ENCODE measurements at regions not wholly inside any gene's neighbourhood (a gene's known extent, or its start where the extent isn't known, plus 50 kb on each side); places are given as distances from the start of the nearest gene placed in this dataset.

GRCh38 chr4:32216502-32216901 is 1496.3 kb downstream of the PCDH7 start:
- no peak overlapping the region for H3K4me3 ChIP-seq (ENCODE audit: low read depth, low read length, poor library complexity, severe bottlenecking)
- no peak for DNase-seq (ENCODE audit: low spot score)
- no peaks in the 10 kb centered on the region for H3K9me3 ChIP-seq (ENCODE audit: low read length)
- H4K20me1 ChIP-seq (ENCODE audit: insufficient read depth, low read length) = no peaks in the 10 kb centered on the region
- H3K9me2 ChIP-seq (ENCODE audit: insufficient read depth, low read length) = no peaks in the 10 kb centered on the region
- H3K4me2 ChIP-seq (ENCODE audit: low read length) = no peak overlapping the region
- TF ChIP-seq, protein P1, sequence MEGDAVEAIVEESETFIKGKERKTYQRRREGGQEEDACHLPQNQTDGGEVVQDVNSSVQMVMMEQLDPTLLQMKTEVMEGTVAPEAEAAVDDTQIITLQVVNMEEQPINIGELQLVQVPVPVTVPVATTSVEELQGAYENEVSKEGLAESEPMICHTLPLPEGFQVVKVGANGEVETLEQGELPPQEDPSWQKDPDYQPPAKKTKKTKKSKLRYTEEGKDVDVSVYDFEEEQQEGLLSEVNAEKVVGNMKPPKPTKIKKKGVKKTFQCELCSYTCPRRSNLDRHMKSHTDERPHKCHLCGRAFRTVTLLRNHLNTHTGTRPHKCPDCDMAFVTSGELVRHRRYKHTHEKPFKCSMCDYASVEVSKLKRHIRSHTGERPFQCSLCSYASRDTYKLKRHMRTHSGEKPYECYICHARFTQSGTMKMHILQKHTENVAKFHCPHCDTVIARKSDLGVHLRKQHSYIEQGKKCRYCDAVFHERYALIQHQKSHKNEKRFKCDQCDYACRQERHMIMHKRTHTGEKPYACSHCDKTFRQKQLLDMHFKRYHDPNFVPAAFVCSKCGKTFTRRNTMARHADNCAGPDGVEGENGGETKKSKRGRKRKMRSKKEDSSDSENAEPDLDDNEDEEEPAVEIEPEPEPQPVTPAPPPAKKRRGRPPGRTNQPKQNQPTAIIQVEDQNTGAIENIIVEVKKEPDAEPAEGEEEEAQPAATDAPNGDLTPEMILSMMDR (conservative IDR thresholded peaks at IDR 0.05; ENCODE audit: low read length) = no peak
- no peak for TF ChIP-seq EZH2phosphoT487 (IDR thresholded peaks at IDR 0.05; ENCODE audit: borderline replicate concordance, low read depth, low read length)
- BruUV-seq (replicated peaks) = no TSS peak
- intact Hi-C loops (cut with micrococcal nuclease; ENCODE audit: unreplicated experiment) = no loop called here
- no peak overlapping the region for H2AFZ ChIP-seq (ENCODE audit: low read length)
- no peak overlapping the region for H3K27ac ChIP-seq (ENCODE audit: low read depth, low read length, poor library complexity, severe bottlenecking)
- CTCF ChIA-PET (ENCODE audit: unreplicated experiment) = no interaction called here
- POLR2A ChIA-PET = interaction anchor here (0.9 kb wide), 1 partner anchor 10 kb away, joined by 4 read pairs; no protein-coding TSS in a partner anchor
- H3K4me1 ChIP-seq (ENCODE audit: insufficient read depth, low read length, poor library complexity, severe bottlenecking) = no peaks in the 10 kb centered on the region
- H3K36me3 ChIP-seq (ENCODE audit: insufficient read depth, low read length) = no peaks in the 10 kb centered on the region
- H3K79me2 ChIP-seq (ENCODE audit: insufficient read depth, low read depth, low read length) = no peaks in the 10 kb centered on the region

DNA sequence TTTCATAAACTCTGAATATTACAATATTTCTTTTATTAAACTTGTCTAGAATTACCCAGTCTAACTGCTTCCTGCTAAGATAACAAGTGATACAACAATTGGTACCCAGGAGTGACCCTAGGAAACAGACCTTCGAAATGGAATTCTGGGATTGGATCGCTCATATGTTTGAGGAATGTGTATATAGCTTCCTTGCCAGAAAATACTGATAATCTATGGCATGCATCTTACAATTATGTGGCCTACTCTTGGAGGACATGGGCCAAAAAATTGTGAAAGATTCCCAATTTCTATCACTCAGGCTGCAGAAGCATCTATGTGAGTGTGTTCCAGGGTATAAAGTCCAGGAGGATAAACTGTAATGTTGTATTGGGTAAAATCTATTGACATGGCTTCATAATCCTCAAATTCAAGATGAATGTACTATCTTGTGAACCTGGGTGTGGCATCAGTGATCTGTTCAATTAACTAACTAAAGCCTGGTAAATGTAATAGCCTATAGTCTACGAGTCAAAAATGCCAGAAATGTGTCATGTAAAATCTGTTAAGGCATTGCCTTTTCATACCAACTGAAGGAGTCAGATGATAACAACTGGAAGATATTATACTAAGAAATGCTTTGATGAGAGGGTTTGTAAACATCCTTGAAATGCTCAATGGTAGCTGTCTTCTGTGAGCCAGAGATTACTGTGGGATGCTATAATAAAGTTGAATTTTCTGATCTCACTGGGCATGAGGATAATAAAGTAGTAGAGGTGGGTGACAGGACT is 1499.3 kb downstream of the PCDH7 start:
- POLR2A ChIA-PET = no interaction called here
- no peaks in the 10 kb centered on the region for H4K20me1 ChIP-seq (ENCODE audit: insufficient read depth, low read length)
- H3K4me2 ChIP-seq (ENCODE audit: low read length) = no peak overlapping the region
- CTCF ChIA-PET (ENCODE audit: unreplicated experiment) = no interaction called here
- H3K9me2 ChIP-seq (ENCODE audit: insufficient read depth, low read length) = no peaks in the 10 kb centered on the region
- intact Hi-C loops (cut with micrococcal nuclease; ENCODE audit: unreplicated experiment) = no loop called here
- no peaks in the 10 kb centered on the region for H3K4me1 ChIP-seq (ENCODE audit: insufficient read depth, low read length, poor library complexity, severe bottlenecking)
- DNase-seq (ENCODE audit: low spot score) = no peak
- no TSS peak for BruUV-seq (replicated peaks)
- no peaks in the 10 kb centered on the region for H3K36me3 ChIP-seq (ENCODE audit: insufficient read depth, low read length)
- no peaks in the 10 kb centered on the region for H3K9me3 ChIP-seq (ENCODE audit: low read length)
- TF ChIP-seq, protein P1 (conservative IDR thresholded peaks at IDR 0.05; ENCODE audit: low read length) = no peak
- no peak for TF ChIP-seq EZH2phosphoT487 (IDR thresholded peaks at IDR 0.05; ENCODE audit: borderline replicate concordance, low read depth, low read length)
- no peak overlapping the region for H3K27ac ChIP-seq (ENCODE audit: low read depth, low read length, poor library complexity, severe bottlenecking)
- no peak overlapping the region for H2AFZ ChIP-seq (ENCODE audit: low read length)
- H3K79me2 ChIP-seq (ENCODE audit: insufficient read depth, low read depth, low read length) = no peaks in the 10 kb centered on the region
- H3K4me3 ChIP-seq (ENCODE audit: low read depth, low read length, poor library complexity, severe bottlenecking) = no peak overlapping the region

- Histone ChIP-seq H3K4me1 (ENCODE audit: insufficient read depth, low read length, poor library complexity, severe bottlenecking) (no peaks in the 10 kb centered on the region), H3K9me3 (ENCODE audit: low read length) (no peaks in the 10 kb centered on the region), H3K36me3 (ENCODE audit: insufficient read depth, low read length) (no peaks in the 10 kb centered on the region), H3K27ac (ENCODE audit: low read depth, low read length, poor library complexity, severe bottlenecking) (no peak overlapping the region), H3K79me2 (ENCODE audit: insufficient read depth, low read depth, low read length) (no peaks in the 10 kb centered on the region), H3K4me2 (ENCODE audit: low read length) (no peak overlapping the region), H3K9me2 (ENCODE audit: insufficient read depth, low read length) (no peaks in the 10 kb centered on the region), H2AFZ (ENCODE audit: low read length) (no peak overlapping the region), H4K20me1 (ENCODE audit: insufficient read depth, low read length) (no peaks in the 10 kb centered on the region), H3K4me3 (ENCODE audit: low read depth, low read length, poor library complexity, severe bottlenecking) (no peak overlapping the region)
- DNase-seq (ENCODE audit: low spot score) = no peak
- ChIA-PET POLR2A (no interaction called here), CTCF (ENCODE audit: unreplicated experiment) (no interaction called here)
- intact Hi-C loops (cut with micrococcal nuclease; ENCODE audit: unreplicated experiment) = no loop called here
- BruUV-seq (replicated peaks) = no TSS peak
- TF ChIP-seq EZH2phosphoT487 (IDR thresholded peaks at IDR 0.05; ENCODE audit: borderline replicate concordance, low read depth, low read length) = no peak
- TF ChIP-seq, protein P1 (conservative IDR thresholded peaks at IDR 0.05; ENCODE audit: low read length) = no peak
These were observed 1506.0 kb downstream of the PCDH7 start for GRCh38 chr4:32226204-32226603.
